ENCODE measurements at regions not wholly inside any gene's neighbourhood (a gene's known extent, or its start where the extent isn't known, plus 50 kb on each side); places are given as distances from the start of the nearest gene placed in this dataset.

GRCh38 chr16:86682219-86682904 is 104.0 kb downstream of the FOXL1 start:
- Histone ChIP-seq H3K4me2 (ENCODE audit: insufficient read depth, low read length) (no peak overlapping the region), H3K27me3 (ENCODE audit: insufficient read depth, low read length, poor library complexity) (no peaks in the 10 kb centered on the region), H4K20me1 (ENCODE audit: insufficient read depth, low read length) (no peaks in the 10 kb centered on the region), H3K9me3 (ENCODE audit: insufficient read depth, low read length, severe bottlenecking) (no peaks in the 10 kb centered on the region), H3K4me1 (ENCODE audit: insufficient read depth, low read length) (no peaks in the 10 kb centered on the region), H3K27ac (ENCODE audit: low read length) (no peak overlapping the region), H2AFZ (ENCODE audit: low read depth, low read length) (no peak overlapping the region), H3K36me3 (ENCODE audit: insufficient read depth, low read length) (no peaks in the 10 kb centered on the region), H3K4me3 (ENCODE audit: low read depth in 1 of 2, low read length in 2 of 2) (no peak overlapping the region), H3K79me2 (ENCODE audit: insufficient read depth, low read length) (no peaks in the 10 kb centered on the region), H3K9ac (ENCODE audit: low read depth, low read length) (no peak overlapping the region)
- ATAC-seq (ENCODE audit: insufficient read depth, low read depth) (no peak), DNase-seq (no peak)
- no peak for TF ChIP-seq CTCF (IDR thresholded peaks at IDR 0.05; ENCODE audit: borderline replicate concordance, extremely low read depth, low read length, poor library complexity, severe bottlenecking)
- TF ChIP-seq EZH2 (IDR thresholded peaks at IDR 0.05; ENCODE audit: borderline replicate concordance, low read depth, low read length, severe bottlenecking): no peak

- H3K79me2 ChIP-seq (ENCODE audit: insufficient read depth, low read length): no peaks in the 10 kb centered on the region
- H3K27me3 ChIP-seq (ENCODE audit: insufficient read depth, low read length, poor library complexity): no peaks in the 10 kb centered on the region
- TF ChIP-seq EZH2 (IDR thresholded peaks at IDR 0.05; ENCODE audit: borderline replicate concordance, low read depth, low read length, severe bottlenecking) (no peak), CTCF (IDR thresholded peaks at IDR 0.05; ENCODE audit: borderline replicate concordance, extremely low read depth, low read length, poor library complexity, severe bottlenecking) (no peak)
- no peak overlapping the region for H3K9ac ChIP-seq (ENCODE audit: low read depth, low read length)
- DNase-seq: no peak
- no peaks in the 10 kb centered on the region for H3K36me3 ChIP-seq (ENCODE audit: insufficient read depth, low read length)
- no peak overlapping the region for H3K4me2 ChIP-seq (ENCODE audit: insufficient read depth, low read length)
- H3K4me3 ChIP-seq (ENCODE audit: low read depth in 1 of 2, low read length in 2 of 2): no peak overlapping the region
- H3K27ac ChIP-seq (ENCODE audit: low read length): no peak overlapping the region
- H3K4me1 ChIP-seq (ENCODE audit: insufficient read depth, low read length): no peaks in the 10 kb centered on the region
- no peak for ATAC-seq (ENCODE audit: insufficient read depth, low read depth)
- no peaks in the 10 kb centered on the region for H4K20me1 ChIP-seq (ENCODE audit: insufficient read depth, low read length)
- no peaks in the 10 kb centered on the region for H3K9me3 ChIP-seq (ENCODE audit: insufficient read depth, low read length, severe bottlenecking)
- H2AFZ ChIP-seq (ENCODE audit: low read depth, low read length): no peak overlapping the region
Observed at GRCh38 chr16:86683441-86684194, 105.3 kb downstream of the FOXL1 start.

GRCh38 chr16:86685076-86685475 is 106.7 kb downstream of the FOXL1 start:
- Histone ChIP-seq H3K4me1 (ENCODE audit: insufficient read depth, low read length) (no peaks in the 10 kb centered on the region), H3K4me3 (ENCODE audit: low read depth in 1 of 2, low read length in 2 of 2) (no peak overlapping the region), H3K4me2 (ENCODE audit: insufficient read depth, low read length) (no peak overlapping the region), H2AFZ (ENCODE audit: low read depth, low read length) (no peak overlapping the region), H3K79me2 (ENCODE audit: insufficient read depth, low read length) (no peaks in the 10 kb centered on the region), H3K36me3 (ENCODE audit: insufficient read depth, low read length) (no peaks in the 10 kb centered on the region), H3K9ac (ENCODE audit: low read depth, low read length) (no peak overlapping the region), H3K9me3 (ENCODE audit: insufficient read depth, low read length, severe bottlenecking) (no peaks in the 10 kb centered on the region), H3K27ac (ENCODE audit: low read length) (no peak overlapping the region), H4K20me1 (ENCODE audit: insufficient read depth, low read length) (no peaks in the 10 kb centered on the region), H3K27me3 (ENCODE audit: insufficient read depth, low read length, poor library complexity) (peaks cover 4% of the 10 kb centered on the region)
- DNase-seq: no peak
- no peak for ATAC-seq (ENCODE audit: insufficient read depth, low read depth)
- no peak for TF ChIP-seq CTCF (IDR thresholded peaks at IDR 0.05; ENCODE audit: borderline replicate concordance, extremely low read depth, low read length, poor library complexity, severe bottlenecking)
